ENCODE measurements at regions not wholly inside any gene's neighbourhood (a gene's known extent, or its start where the extent isn't known, plus 50 kb on each side); places are given as distances from the start of the nearest gene placed in this dataset.

DNA sequence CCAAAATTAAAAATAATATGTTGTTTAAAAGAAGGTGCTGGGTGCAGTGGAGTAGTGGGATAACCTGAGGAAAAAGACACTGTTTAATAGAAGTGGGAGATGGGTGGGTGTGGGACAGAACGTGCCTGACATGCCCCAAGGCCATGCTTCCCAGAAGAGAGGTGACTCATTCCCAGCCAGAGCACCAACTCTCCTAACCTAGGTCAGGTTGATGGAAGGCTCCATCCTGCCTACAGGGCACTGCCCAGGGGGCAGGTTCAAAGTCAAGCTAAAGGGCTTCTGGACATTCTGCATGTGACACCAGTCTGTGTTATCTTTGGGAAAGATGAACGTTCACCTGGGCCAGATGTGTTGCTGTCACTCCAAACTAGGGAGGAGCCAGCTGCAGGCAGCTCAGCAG lies 453.1 kb downstream of the SOX6 start:
- TF ChIP-seq CTCF (conservative IDR thresholded peaks at IDR 0.05; ENCODE audit: low read length) = no peak
- TF ChIP-seq EZH2phosphoT487 (IDR thresholded peaks at IDR 0.05; ENCODE audit: borderline replicate concordance) = no peak
